22Rv1 (cell line): ENCODE measurements at regions not wholly inside any gene's neighbourhood (a gene's known extent, or its start where the extent isn't known, plus 50 kb on each side); places are given as distances from the start of the nearest gene placed in this dataset.
"Not testable (repeated sequence)": the region's sequence is repeated elsewhere in the genome, so short reads cannot be mapped to it uniquely, and the experiment has no call there.

Experiments used
- H3K27ac ChIP-seq: fragments of 450-650 bp; 2 replicates; pipeline ENCODE4 v1.5.1; 2017
- ZFX ChIP-seq: fragments of 450-650 bp; IDR thresholded peaks from 2 replicates; pipeline ENCODE4 v1.6.1; 2017; ENCODE audit warnings: antibody characterized with exemption, borderline replicate concordance
- TF ChIP-seq, protein P1 (sequence below): fragments of 450-650 bp; IDR thresholded peaks from 2 replicates; pipeline ENCODE4 v1.5.1; 2017; ENCODE audit warnings: mild to moderate bottlenecking

- TF ChIP-seq, protein P1, sequence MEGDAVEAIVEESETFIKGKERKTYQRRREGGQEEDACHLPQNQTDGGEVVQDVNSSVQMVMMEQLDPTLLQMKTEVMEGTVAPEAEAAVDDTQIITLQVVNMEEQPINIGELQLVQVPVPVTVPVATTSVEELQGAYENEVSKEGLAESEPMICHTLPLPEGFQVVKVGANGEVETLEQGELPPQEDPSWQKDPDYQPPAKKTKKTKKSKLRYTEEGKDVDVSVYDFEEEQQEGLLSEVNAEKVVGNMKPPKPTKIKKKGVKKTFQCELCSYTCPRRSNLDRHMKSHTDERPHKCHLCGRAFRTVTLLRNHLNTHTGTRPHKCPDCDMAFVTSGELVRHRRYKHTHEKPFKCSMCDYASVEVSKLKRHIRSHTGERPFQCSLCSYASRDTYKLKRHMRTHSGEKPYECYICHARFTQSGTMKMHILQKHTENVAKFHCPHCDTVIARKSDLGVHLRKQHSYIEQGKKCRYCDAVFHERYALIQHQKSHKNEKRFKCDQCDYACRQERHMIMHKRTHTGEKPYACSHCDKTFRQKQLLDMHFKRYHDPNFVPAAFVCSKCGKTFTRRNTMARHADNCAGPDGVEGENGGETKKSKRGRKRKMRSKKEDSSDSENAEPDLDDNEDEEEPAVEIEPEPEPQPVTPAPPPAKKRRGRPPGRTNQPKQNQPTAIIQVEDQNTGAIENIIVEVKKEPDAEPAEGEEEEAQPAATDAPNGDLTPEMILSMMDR = no peak
- TF ChIP-seq ZFX = no peak
- no peak overlapping the region for H3K27ac ChIP-seq
Observed at GRCh38 chr14:86087377-86087776, 557.4 kb downstream of the FLRT2 start.

DNA sequence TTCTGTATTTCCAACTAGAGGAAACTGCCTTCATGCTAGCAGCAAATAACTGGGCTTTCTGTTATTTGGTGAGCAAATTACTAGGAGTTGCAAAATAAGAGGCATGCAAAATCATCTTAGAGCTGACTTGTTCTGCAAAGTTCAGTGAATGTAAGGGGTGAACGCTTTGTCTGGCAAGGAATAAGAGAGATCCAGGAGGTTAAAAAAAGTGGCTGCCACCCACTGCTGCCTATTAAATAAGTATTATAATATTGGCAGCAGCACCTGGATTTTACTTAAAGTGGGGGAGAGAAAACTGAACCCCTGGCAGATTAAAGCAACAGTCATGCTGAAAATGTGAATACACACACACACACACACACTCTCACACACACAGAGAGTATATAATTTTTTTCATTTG, 557.0 kb downstream of the FLRT2 start:
- TF ChIP-seq, protein P1 = no peak
- no peak for TF ChIP-seq ZFX
- no peak overlapping the region for H3K27ac ChIP-seq

- no peak overlapping the region for H3K27ac ChIP-seq
- no peak for TF ChIP-seq ZFX
- TF ChIP-seq, protein P1 = no peak
Observed at GRCh38 chr14:86084097-86084496, 554.2 kb downstream of the FLRT2 start.

- TF ChIP-seq ZFX = no peak
- TF ChIP-seq, protein P1 = no peak
- H3K27ac ChIP-seq = no peak overlapping the region
Observed at GRCh38 chr14:86083616-86084015, 553.7 kb downstream of the FLRT2 start.

DNA sequence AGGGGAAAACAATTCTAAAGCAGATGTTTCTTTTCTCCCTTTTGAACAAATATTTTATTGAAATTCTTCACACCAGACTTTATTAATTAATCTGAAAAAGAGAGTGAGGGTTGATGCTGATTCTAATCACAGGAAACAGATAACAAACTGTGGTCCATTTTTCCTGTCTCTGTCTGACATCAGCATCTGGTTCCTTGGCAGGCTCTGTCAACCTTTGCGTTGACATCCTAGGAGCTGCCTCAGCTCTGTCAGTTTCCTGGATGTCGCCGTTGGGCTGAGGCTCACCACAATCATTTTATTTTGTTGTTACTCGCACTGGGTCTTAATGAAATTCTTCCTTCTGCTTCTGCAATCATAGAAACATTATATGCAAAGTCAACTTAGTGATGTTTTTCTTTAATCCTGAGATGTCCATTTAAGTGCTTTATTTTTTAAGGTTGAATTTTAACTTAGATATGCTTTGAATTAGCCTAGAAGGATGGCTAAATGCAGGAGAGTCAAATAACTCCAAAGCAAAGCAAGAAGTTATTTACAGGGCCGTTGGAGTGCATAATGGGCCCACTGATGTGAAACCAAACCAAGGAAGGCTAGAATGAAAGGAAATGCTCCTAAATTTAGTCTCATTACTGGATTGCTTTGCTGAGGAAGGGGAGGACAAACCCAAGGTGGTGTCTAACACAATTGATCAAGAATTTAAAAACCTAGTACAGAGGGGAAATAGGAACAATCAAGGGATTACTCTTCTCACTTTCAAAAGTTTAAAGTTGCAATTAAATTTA, 542.4 kb downstream of the FLRT2 start:
- TF ChIP-seq, protein P1 = no peak
- no peak for TF ChIP-seq ZFX

DNA sequence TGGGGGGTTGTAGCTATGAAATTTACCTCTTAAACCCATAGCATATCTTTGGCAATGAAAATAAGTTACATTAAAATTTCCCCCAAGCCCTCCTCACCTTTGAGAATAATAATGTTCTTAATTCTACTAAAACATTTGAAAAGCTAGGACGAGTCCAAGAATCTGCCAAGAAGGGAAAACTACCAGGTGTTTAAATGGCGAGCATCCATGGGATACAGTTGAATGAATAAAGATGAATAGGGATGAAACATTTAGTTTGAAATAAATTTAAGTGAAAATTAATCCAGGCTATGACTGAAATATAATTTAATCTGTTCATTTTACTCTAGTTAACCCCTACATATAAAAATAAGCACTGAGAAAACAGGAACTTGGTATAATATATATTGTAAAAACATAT, 536.7 kb downstream of the FLRT2 start:
- TF ChIP-seq, protein P1 = no peak
- no peak for TF ChIP-seq ZFX
- no peak overlapping the region for H3K27ac ChIP-seq

More for the DNA sequence above, 542.4 kb downstream of the FLRT2 start:
- H3K27ac ChIP-seq = no peak overlapping the region

DNA sequence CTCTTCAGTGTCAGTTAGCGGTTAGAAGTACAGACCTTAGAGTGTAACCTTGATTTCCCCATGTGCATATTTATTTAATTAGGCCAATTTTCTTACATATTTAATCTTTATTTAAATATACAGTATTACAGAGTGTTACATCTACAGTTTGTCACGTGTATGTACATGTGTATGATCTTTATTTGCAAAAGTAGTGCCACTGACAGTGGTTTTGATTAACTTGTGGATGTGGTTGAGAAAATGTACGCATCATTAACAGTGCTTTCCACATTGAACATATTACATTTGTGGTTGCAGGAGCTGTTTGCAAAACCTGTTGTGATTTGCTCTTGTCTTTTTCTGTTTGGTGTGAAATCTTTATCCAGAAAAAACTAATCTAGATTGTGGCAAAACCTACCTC, 535.5 kb downstream of the FLRT2 start:
- TF ChIP-seq ZFX = no peak
- TF ChIP-seq, protein P1 = no peak
- no peak overlapping the region for H3K27ac ChIP-seq

DNA sequence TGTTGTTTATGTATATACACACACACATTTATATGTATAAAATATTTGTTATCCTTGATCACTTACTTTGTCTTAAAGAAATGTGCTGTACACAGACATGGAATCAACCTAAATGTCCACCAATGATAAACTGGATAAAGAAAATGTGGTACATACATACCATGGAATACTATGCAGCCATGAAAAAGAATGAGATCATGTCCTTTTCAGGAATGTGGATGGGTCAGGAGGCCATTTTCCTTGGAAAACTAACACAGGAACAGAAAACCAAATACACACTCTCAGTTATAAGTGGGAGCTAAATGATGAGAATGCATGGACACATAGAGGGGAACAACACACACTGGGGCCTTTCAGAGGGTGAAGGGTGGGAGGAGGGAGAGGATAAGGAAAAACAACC, 534.7 kb downstream of the FLRT2 start:
- not testable (repeated sequence) for H3K27ac ChIP-seq
